B cell (primary cell): ENCODE measurements at regions not wholly inside any gene's neighbourhood (a gene's known extent, or its start where the extent isn't known, plus 50 kb on each side); places are given as distances from the start of the nearest gene placed in this dataset.

Experiments
- ATAC-seq: fragments of 200-7000 bp; cut with Tn5 transposase; one replicate; pipeline ENCODE4 v1.10.0; 2021; ENCODE audit warnings: low read depth, mild to moderate bottlenecking, moderate number of reproducible peaks, moderate library complexity
- CTCF ChIA-PET: fragments of 350-600 bp; sonication (Branson Sonifier 250); formaldehyde crosslinking; loops from one replicate; lab custom pipeline; 2021; ENCODE audit warnings: antibody characterized with exemption, inconsistent platforms; lab: Charles Lee
- POLR2A ChIA-PET: fragments of 350-600 bp; sonication (Branson Sonifier 250); formaldehyde crosslinking; loops from one replicate; lab custom pipeline; 2021; ENCODE audit warnings: antibody characterized with exemption; lab: Charles Lee
- DNase-seq: peaks from one replicate; pipeline ENCODE4 v3.0.0; 2013
- H2AFZ ChIP-seq: 2 replicates; pipeline ENCODE4 v1.6.1; 2012; ENCODE audit warnings: mild to moderate bottlenecking, low read depth, low read length; ENCODE audit not compliant: insufficient read depth, poor library complexity, severe bottlenecking
- H3K27ac ChIP-seq, 2 donors: 1 replicate in 1 of 2; 2 replicates in 1 of 2; pipeline ENCODE4 v1.5.1; 2012 to 2013; ENCODE audit warnings: low read length in 2 of 2, mild to moderate bottlenecking in 2 of 2, moderate library complexity in 1 of 2
- H3K27me3 ChIP-seq, 4 experiments: fragments of 200-600 bp in 1 of 4; sonication (generic) in 1 of 4; replicated peaks in 1 of 4; 1 replicate in 2 of 4; 2 replicates in 2 of 4; pipeline versions ENCODE4 v1.6.1 to v1.7.0; 2013 to 2016; ENCODE audit warnings: low read length in 3 of 4, mild to moderate bottlenecking in 2 of 4, mixed read lengths in 1 of 4, moderate library complexity in 1 of 4; ENCODE audit not compliant: insufficient read depth in 4 of 4, control insufficient read depth in 3 of 4; ENCODE audit errors: control extremely low read depth in 1 of 4
- H3K36me3 ChIP-seq, 2 experiments: replicated peaks in 1 of 2; 1 replicate in 1 of 2; 2 replicates in 1 of 2; pipeline versions ENCODE4 v1.6.1 to v1.7.1; 2013; ENCODE audit warnings: low read length in 1 of 2; ENCODE audit not compliant: insufficient read depth in 2 of 2, control insufficient read depth in 1 of 2; ENCODE audit errors: control extremely low read depth in 1 of 2, extremely low read depth in 1 of 2
- H3K4me1 ChIP-seq, 2 donors: fragments of 200-600 bp in 1 of 2; sonication (generic) in 1 of 2; 1 replicate in 1 of 2; 2 replicates in 1 of 2; pipeline versions ENCODE4 v1.5.1 to v1.6.1; 2013 to 2017; ENCODE audit warnings: low read length in 2 of 2; ENCODE audit not compliant: control insufficient read depth in 2 of 2, insufficient read depth in 2 of 2
- H3K4me2 ChIP-seq: replicated peaks from 2 replicates; pipeline ENCODE3; 2012; ENCODE audit warnings: mild to moderate bottlenecking, low read depth, low read length; ENCODE audit not compliant: poor library complexity, severe bottlenecking
- H3K4me3 ChIP-seq, 5 experiments: fragments of 200-600 bp in 1 of 5; sonication (generic) in 1 of 5; 1 replicate in 3 of 5; 2 replicates in 2 of 5; pipeline versions ENCODE4 v1.5.1 to v1.7.0; 2011 to 2016; ENCODE audit warnings: low read length in 4 of 5, mild to moderate bottlenecking in 4 of 5, low read depth in 2 of 5, control low read depth in 1 of 5, moderate library complexity in 1 of 5; ENCODE audit not compliant: insufficient read depth in 1 of 5; ENCODE audit errors: control extremely low read depth in 1 of 5, extremely low read depth in 1 of 5
- H3K79me2 ChIP-seq: fragments of 200-600 bp; sonication (generic); one replicate; pipeline ENCODE4 v1.6.0; 2016; ENCODE audit warnings: low read length; ENCODE audit not compliant: control insufficient read depth, insufficient read depth
- H3K9ac ChIP-seq: fragments of 200-600 bp; sonication (generic); 2 replicates; pipeline ENCODE4 v1.6.1; 2017; ENCODE audit warnings: mild to moderate bottlenecking, low read length, moderate library complexity
- H3K9me3 ChIP-seq, 3 donors: one replicate each; pipeline versions ENCODE4 v1.6.1 to v1.7.1; 2013; ENCODE audit warnings: low read length in 2 of 3; ENCODE audit not compliant: control insufficient read depth in 2 of 3, insufficient read depth in 1 of 3; ENCODE audit errors: control extremely low read depth in 1 of 3
- H4K20me1 ChIP-seq: 2 replicates; pipeline ENCODE4 v1.6.0; 2012; ENCODE audit warnings: mild to moderate bottlenecking, low read length; ENCODE audit not compliant: insufficient read depth, control insufficient read depth, poor library complexity, severe bottlenecking
- H3K27ac Mint-ChIP-seq: one replicate; pipeline ENCODE4 v1.8.0; 2021; ENCODE audit warnings: mixed read lengths
- H3K27me3 Mint-ChIP-seq: one replicate; pipeline ENCODE4 v1.8.0; 2021; ENCODE audit warnings: mixed read lengths
- H3K4me1 Mint-ChIP-seq: one replicate; pipeline ENCODE4 v1.8.0; 2021; ENCODE audit warnings: mixed read lengths
- H3K4me3 Mint-ChIP-seq: one replicate; pipeline ENCODE4 v1.8.0; 2021; ENCODE audit warnings: mixed read lengths
- H3K9me3 Mint-ChIP-seq: one replicate; pipeline ENCODE4 v1.8.0; 2022; ENCODE audit warnings: mixed read lengths; ENCODE audit not compliant: insufficient read depth
- CTCF ChIP-seq: fragments of 200-600 bp; IDR thresholded peaks from one replicate; pipeline ENCODE4 v1.8.0; 2022; ENCODE audit warnings: antibody characterized with exemption, mild to moderate bottlenecking
- EZH2 ChIP-seq: IDR thresholded peaks from 2 replicates; pipeline ENCODE4 v1.6.1; 2012; ENCODE audit warnings: borderline replicate concordance, low read depth, mild to moderate bottlenecking, moderate library complexity, low read length; ENCODE audit not compliant: insufficient read depth, poor library complexity, severe bottlenecking
- WGBS: methylation state at CpG from one replicate; pipeline ENCODE4 v1.1.5; 2013; ENCODE audit warnings: missing lambda C conversion rate; ENCODE audit not compliant: insufficient coverage; 5-methylcytosine and 5-hydroxymethylcytosine counted together
- intact Hi-C: fragments of 100-400 bp; cut with micrococcal nuclease; formaldehyde crosslinking; loops from one replicate; pipeline ENCODE4 v1.10.0; 2022

- H3K9me3 ChIP-seq: no peaks in the 10 kb centered on the region
- no peak overlapping the region for H3K9ac ChIP-seq
- ChIA-PET CTCF (no interaction called here), POLR2A (no interaction called here)
- Mint-ChIP-seq H3K4me3 (no peak overlapping the region), H3K27me3 (no peaks in the 10 kb centered on the region), H3K4me1 (no peaks in the 10 kb centered on the region), H3K27ac (no peak overlapping the region), H3K9me3 (no peaks in the 10 kb centered on the region)
- ATAC-seq (no peak), DNase-seq (no peak)
- peaks cover 0 to 4% (median 0%) of the 10 kb centered on the region in 4 experiments for H3K27me3 ChIP-seq
- H3K27ac ChIP-seq: no peak overlapping the region
- H4K20me1 ChIP-seq: no peaks in the 10 kb centered on the region
- H3K4me2 ChIP-seq: no peak overlapping the region
- no peaks in the 10 kb centered on the region for H3K79me2 ChIP-seq
- no peaks in the 10 kb centered on the region for H3K4me1 ChIP-seq
- TF ChIP-seq EZH2 (no peak), CTCF (no peak)
- H3K4me3 ChIP-seq: no peak overlapping the region
- no peak overlapping the region for H2AFZ ChIP-seq
- no peaks in the 10 kb centered on the region for H3K36me3 ChIP-seq
- 90% methylated on average over 2 of the region's 6 CpGs for WGBS
- intact Hi-C loops: no loop called here
These were observed 52.6 kb upstream of the KLF9 start for GRCh38 chr9:70466976-70467561.

GRCh38 chr9:70465904-70466303, 51.4 kb upstream of the KLF9 start:
- Mint-ChIP-seq H3K4me1 (no peaks in the 10 kb centered on the region), H3K9me3 (no peaks in the 10 kb centered on the region), H3K27me3 (no peaks in the 10 kb centered on the region), H3K4me3 (no peak overlapping the region), H3K27ac (no peak overlapping the region)
- no peaks in the 10 kb centered on the region for H3K4me1 ChIP-seq
- H3K27ac ChIP-seq: no peak overlapping the region
- POLR2A ChIA-PET: no interaction called here
- CTCF ChIA-PET: no interaction called here
- TF ChIP-seq CTCF (no peak), EZH2 (no peak)
- no peaks in the 10 kb centered on the region for H3K79me2 ChIP-seq
- DNase-seq (no peak), ATAC-seq (no peak)
- no peak overlapping the region for H3K4me3 ChIP-seq
- H4K20me1 ChIP-seq: no peaks in the 10 kb centered on the region
- H3K36me3 ChIP-seq: no peaks in the 10 kb centered on the region
- no peak overlapping the region for H3K4me2 ChIP-seq
- WGBS: 94% methylated on average over 5 of the region's 8 CpGs
- intact Hi-C loops: no loop called here
- no peak overlapping the region for H3K9ac ChIP-seq
- no peak overlapping the region for H2AFZ ChIP-seq
- no peaks in the 10 kb centered on the region for H3K9me3 ChIP-seq
- H3K27me3 ChIP-seq: peaks cover 0 to 4% (median 0%) of the 10 kb centered on the region in 4 experiments
